Osteoblast (primary cell): ENCODE measurements at regions not wholly inside any gene's neighbourhood (a gene's known extent, or its start where the extent isn't known, plus 50 kb on each side); places are given as distances from the start of the nearest gene placed in this dataset.

Experiments used
- DNase-seq: peaks from one replicate; pipeline ENCODE4 v3.0.0; 2011; ENCODE audit warnings: low spot score, mixed read lengths; ENCODE audit not compliant: insufficient read length; ENCODE audit errors: missing footprints
- H2AFZ ChIP-seq: 2 replicates; pipeline ENCODE4 v1.6.0; 2011; ENCODE audit warnings: mild to moderate bottlenecking, low read length
- H3K27ac ChIP-seq: 2 replicates; pipeline ENCODE4 v1.5.1; 2011; ENCODE audit warnings: mild to moderate bottlenecking, low read depth, low read length, moderate library complexity
- H3K27me3 ChIP-seq: 2 replicates; pipeline ENCODE4 v1.6.0; 2012; ENCODE audit warnings: mild to moderate bottlenecking, control low read depth, inconsistent platforms, low read length, moderate library complexity; ENCODE audit not compliant: insufficient read depth
- H3K36me3 ChIP-seq: 2 replicates; pipeline ENCODE4 v1.5.1; 2011; ENCODE audit warnings: mild to moderate bottlenecking, low read length, control low read depth, moderate library complexity; ENCODE audit not compliant: insufficient read depth
- H3K4me1 ChIP-seq: 2 replicates; pipeline ENCODE4 v1.5.1; 2011; ENCODE audit warnings: mild to moderate bottlenecking, low read length, control low read depth, moderate library complexity; ENCODE audit not compliant: insufficient read depth
- H3K4me2 ChIP-seq: 2 replicates; pipeline ENCODE4 v1.6.0; 2011; ENCODE audit warnings: mild to moderate bottlenecking, low read length; ENCODE audit not compliant: insufficient read depth
- H3K4me3 ChIP-seq: fragments of 200-600 bp; sonication (generic); 3 replicates; pipeline ENCODE4 v1.5.1; 2012; ENCODE audit warnings: mild to moderate bottlenecking, low read length, inconsistent platforms; ENCODE audit not compliant: insufficient read depth
- H3K79me2 ChIP-seq: 2 replicates; pipeline ENCODE4 v1.6.0; 2012; ENCODE audit warnings: mild to moderate bottlenecking, low read length, control low read depth, inconsistent platforms; ENCODE audit not compliant: insufficient read depth
- H3K9me3 ChIP-seq: 2 replicates; pipeline ENCODE4 v1.5.1; 2011; ENCODE audit warnings: low read depth, low read length, control low read depth
- H4K20me1 ChIP-seq: 2 replicates; pipeline ENCODE4 v1.6.0; 2012; ENCODE audit warnings: mild to moderate bottlenecking, low read length, control low read depth; ENCODE audit not compliant: insufficient read depth
- TF ChIP-seq, protein P1 (sequence below): IDR thresholded peaks from 2 replicates; pipeline ENCODE4 v1.5.1; 2011; ENCODE audit warnings: mild to moderate bottlenecking, low read depth, low read length, moderate library complexity; ENCODE audit errors: extremely low read depth

DNA sequence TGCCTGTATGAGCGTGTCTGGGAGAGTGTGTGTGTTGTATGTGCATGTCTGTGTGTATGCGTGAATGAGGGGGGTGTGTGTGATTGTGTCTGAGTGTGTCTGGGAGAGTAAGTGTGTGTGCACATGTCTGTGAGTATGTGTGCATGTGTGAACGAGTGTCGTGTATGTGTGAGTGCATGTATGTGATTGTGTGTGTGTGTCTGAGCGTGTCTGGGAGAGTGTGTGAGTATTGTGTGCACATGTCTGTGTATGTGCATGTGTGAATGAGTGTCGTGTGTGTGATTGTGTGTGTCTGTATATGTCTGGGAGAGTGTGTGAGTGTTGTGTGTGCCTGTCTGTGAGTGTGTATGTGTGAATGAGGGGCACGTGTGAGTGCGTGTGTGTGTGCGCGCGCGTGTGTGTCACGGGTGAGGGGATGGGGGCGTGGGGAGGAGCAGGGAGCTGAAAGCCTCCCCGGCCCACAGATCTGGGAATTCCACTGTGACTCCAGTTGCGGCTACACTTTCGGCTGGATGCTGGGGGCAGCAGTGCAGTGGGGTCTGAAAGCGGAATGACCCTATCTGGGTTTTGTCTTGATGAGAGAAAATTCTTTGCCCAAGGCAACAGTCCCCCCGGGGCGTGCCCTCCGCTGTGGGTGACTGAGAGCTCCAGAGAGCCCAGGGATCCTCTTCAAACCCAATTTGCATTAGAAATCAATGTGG is 138.1 kb upstream of the MED13L start:
- no peaks in the 10 kb centered on the region for H3K27me3 ChIP-seq
- no peaks in the 10 kb centered on the region for H3K9me3 ChIP-seq
- H3K27ac ChIP-seq, result no peak overlapping the region
- peaks cover 6% of the 10 kb centered on the region for H3K4me1 ChIP-seq
- H3K4me2 ChIP-seq, result no peak overlapping the region
- TF ChIP-seq, protein P1, sequence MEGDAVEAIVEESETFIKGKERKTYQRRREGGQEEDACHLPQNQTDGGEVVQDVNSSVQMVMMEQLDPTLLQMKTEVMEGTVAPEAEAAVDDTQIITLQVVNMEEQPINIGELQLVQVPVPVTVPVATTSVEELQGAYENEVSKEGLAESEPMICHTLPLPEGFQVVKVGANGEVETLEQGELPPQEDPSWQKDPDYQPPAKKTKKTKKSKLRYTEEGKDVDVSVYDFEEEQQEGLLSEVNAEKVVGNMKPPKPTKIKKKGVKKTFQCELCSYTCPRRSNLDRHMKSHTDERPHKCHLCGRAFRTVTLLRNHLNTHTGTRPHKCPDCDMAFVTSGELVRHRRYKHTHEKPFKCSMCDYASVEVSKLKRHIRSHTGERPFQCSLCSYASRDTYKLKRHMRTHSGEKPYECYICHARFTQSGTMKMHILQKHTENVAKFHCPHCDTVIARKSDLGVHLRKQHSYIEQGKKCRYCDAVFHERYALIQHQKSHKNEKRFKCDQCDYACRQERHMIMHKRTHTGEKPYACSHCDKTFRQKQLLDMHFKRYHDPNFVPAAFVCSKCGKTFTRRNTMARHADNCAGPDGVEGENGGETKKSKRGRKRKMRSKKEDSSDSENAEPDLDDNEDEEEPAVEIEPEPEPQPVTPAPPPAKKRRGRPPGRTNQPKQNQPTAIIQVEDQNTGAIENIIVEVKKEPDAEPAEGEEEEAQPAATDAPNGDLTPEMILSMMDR, result no peak
- no peaks in the 10 kb centered on the region for H3K36me3 ChIP-seq
- H2AFZ ChIP-seq, result no peak overlapping the region
- no peak overlapping the region for H3K4me3 ChIP-seq
- no peak for DNase-seq
- no peaks in the 10 kb centered on the region for H3K79me2 ChIP-seq
- no peaks in the 10 kb centered on the region for H4K20me1 ChIP-seq

DNA sequence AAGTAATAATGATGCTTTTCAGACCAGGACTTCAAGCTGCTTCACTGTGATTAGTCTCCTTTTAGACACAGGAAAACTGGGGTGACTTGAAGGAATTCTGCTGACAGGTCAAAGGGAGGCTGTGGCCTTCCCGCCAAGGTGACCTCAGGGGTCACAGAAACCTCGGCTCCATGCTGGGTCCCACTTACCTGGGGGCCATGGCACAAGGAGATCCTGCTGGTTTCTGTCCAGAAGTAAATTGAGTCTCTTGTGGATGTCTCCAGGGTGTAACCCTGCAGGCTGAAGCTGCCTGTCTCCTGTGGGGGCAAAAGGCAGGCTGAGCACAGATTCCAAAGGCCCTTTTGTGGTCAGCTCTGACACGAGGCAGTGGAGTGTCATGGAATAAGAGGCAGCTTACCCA is 138.7 kb upstream of the MED13L start:
- no peaks in the 10 kb centered on the region for H4K20me1 ChIP-seq
- no peak overlapping the region for H3K4me2 ChIP-seq
- H3K27me3 ChIP-seq, result no peaks in the 10 kb centered on the region
- H3K36me3 ChIP-seq, result no peaks in the 10 kb centered on the region
- H3K9me3 ChIP-seq, result no peaks in the 10 kb centered on the region
- no peaks in the 10 kb centered on the region for H3K79me2 ChIP-seq
- no peak overlapping the region for H3K27ac ChIP-seq
- H2AFZ ChIP-seq, result no peak overlapping the region
- no peaks in the 10 kb centered on the region for H3K4me1 ChIP-seq
- no peak for DNase-seq
- no peak overlapping the region for H3K4me3 ChIP-seq
- TF ChIP-seq, protein P1, result no peak

DNA sequence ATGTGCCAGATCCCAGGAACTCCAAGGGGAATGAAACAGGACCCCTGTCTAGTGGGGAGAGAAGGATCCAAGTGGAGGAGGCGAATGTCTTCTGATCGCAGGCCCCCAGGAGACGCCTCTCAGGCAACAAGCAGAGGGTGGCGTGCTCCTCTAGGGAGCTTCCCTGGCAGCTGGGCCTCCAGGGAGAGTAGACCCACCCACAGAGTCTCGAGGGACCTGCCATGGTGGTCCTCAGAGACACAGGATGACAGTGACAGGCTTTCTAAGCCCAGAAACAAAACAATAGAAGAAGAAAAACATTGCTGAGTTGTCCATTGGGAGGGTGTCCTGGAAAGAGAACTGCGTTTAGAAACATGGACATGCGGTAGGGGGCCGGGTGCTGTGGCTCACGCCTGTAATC is 140.6 kb upstream of the MAP1LC3B2 start:
- Histone ChIP-seq H3K4me3 (no peak overlapping the region), H3K36me3 (no peaks in the 10 kb centered on the region), H3K79me2 (no peaks in the 10 kb centered on the region), H3K27me3 (no peaks in the 10 kb centered on the region), H3K4me1 (peaks cover 6% of the 10 kb centered on the region), H3K4me2 (no peak overlapping the region), H3K27ac (no peak overlapping the region), H4K20me1 (no peaks in the 10 kb centered on the region), H2AFZ (no peak overlapping the region), H3K9me3 (no peaks in the 10 kb centered on the region)
- TF ChIP-seq, protein P1, result no peak
- no peak for DNase-seq

DNA sequence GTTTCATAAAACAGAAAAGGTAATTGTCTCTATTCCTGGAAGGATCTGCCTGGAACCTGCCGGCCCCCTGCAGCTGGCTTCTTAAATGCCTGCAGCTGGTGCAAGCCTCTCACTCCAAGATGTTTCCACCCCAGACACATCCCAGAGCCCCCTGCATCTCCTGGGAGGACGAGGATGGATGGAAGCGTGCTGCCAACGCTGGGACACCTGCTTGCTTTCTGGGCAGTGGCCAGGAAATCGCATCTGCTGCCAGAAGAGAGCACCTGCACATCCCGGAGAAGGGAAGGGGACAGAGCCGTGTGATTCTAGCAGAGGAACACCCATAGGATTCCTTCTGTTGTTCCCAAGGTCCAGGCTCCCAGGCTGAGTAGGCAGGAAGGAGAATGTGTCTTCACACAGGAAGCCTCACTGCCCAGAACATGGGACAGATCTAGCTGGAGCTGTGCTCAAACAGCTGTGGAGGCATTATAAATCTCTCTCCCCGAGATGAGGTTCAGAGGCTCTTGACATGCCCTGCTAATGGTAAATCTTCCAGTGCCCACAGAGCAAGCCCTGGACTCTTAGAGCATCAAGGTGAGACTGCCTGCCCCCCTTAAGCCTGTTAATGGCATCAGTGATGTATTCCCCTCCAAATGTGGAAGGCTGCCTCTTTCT is 138.8 kb upstream of the MAP1LC3B2 start:
- H3K4me3 ChIP-seq, result no peak overlapping the region
- H3K4me1 ChIP-seq, result peaks cover 7% of the 10 kb centered on the region
- H2AFZ ChIP-seq, result peak overlapping the region; percentile 17
- H3K27me3 ChIP-seq, result no peaks in the 10 kb centered on the region
- TF ChIP-seq, protein P1, result no peak
- H3K79me2 ChIP-seq, result no peaks in the 10 kb centered on the region
- H4K20me1 ChIP-seq, result no peaks in the 10 kb centered on the region
- H3K4me2 ChIP-seq, result no peak overlapping the region
- no peaks in the 10 kb centered on the region for H3K36me3 ChIP-seq
- H3K9me3 ChIP-seq, result no peaks in the 10 kb centered on the region
- no peak for DNase-seq
- no peak overlapping the region for H3K27ac ChIP-seq
